Uterus (tissue), 2 donors: ENCODE measurements at regions not wholly inside any gene's neighbourhood (a gene's known extent, or its start where the extent isn't known, plus 50 kb on each side); places are given as distances from the start of the nearest gene placed in this dataset.

Experiments used
- CTCF ChIP-seq, 4 experiments: fragments of 200-600 bp in 2 of 4; fragments of 450-650 bp in 2 of 4; sonication (generic) in 2 of 4; IDR thresholded peaks; one replicate each; pipeline ENCODE4 v1.5.1; 2016 to 2019; ENCODE audit warnings: antibody characterized with exemption in 4 of 4, mild to moderate bottlenecking in 2 of 4, moderate library complexity in 1 of 4
- POLR2A ChIP-seq, 2 donors: fragments of 450-650 bp; IDR thresholded peaks; one replicate each; pipeline ENCODE4 v1.6.1; 2016; ENCODE audit warnings: antibody characterized with exemption in 2 of 2, mild to moderate bottlenecking in 1 of 2, moderate library complexity in 1 of 2

- no peak for TF ChIP-seq CTCF (IDR thresholded peaks at IDR 0.05)
- no peak for TF ChIP-seq POLR2A (IDR thresholded peaks at IDR 0.05)
Measured at GRCh38 chrX:95290455-95290854, 1394.2 kb upstream of the DIAPH2 start.
